ENCODE measurements at regions not wholly inside any gene's neighbourhood (a gene's known extent, or its start where the extent isn't known, plus 50 kb on each side); places are given as distances from the start of the nearest gene placed in this dataset.

DNA sequence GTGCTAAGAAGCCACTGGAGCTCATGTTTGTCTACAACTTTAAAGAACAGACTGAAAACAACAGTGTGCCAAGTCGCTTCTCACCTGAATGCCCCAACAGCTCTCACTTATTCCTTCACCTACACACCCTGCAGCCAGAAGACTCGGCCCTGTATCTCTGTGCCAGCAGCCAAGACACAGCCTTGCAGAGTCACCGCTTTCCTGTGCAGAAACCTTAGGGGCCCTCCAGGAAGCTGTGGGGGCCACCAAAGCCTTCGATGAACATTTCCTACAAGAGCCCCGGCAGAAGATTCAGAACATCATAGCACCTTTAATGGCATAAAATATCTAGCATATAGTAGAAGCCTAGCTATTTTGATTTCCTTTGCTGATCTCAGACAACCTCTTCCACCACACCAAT is 88.0 kb upstream of the PRSS58 start:
- TF ChIP-seq, protein P1, sequence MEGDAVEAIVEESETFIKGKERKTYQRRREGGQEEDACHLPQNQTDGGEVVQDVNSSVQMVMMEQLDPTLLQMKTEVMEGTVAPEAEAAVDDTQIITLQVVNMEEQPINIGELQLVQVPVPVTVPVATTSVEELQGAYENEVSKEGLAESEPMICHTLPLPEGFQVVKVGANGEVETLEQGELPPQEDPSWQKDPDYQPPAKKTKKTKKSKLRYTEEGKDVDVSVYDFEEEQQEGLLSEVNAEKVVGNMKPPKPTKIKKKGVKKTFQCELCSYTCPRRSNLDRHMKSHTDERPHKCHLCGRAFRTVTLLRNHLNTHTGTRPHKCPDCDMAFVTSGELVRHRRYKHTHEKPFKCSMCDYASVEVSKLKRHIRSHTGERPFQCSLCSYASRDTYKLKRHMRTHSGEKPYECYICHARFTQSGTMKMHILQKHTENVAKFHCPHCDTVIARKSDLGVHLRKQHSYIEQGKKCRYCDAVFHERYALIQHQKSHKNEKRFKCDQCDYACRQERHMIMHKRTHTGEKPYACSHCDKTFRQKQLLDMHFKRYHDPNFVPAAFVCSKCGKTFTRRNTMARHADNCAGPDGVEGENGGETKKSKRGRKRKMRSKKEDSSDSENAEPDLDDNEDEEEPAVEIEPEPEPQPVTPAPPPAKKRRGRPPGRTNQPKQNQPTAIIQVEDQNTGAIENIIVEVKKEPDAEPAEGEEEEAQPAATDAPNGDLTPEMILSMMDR (IDR thresholded peaks at IDR 0.05; ENCODE audit: insufficient read depth, low read length) = no peak
- TF ChIP-seq GABPA (IDR thresholded peaks at IDR 0.05; ENCODE audit: low read depth) = no peak
